ENCODE measurements at regions not wholly inside any gene's neighbourhood (a gene's known extent, or its start where the extent isn't known, plus 50 kb on each side); places are given as distances from the start of the nearest gene placed in this dataset.
"Not testable (repeated sequence)": the region's sequence is repeated elsewhere in the genome, so short reads cannot be mapped to it uniquely, and the experiment has no call there.

DNA sequence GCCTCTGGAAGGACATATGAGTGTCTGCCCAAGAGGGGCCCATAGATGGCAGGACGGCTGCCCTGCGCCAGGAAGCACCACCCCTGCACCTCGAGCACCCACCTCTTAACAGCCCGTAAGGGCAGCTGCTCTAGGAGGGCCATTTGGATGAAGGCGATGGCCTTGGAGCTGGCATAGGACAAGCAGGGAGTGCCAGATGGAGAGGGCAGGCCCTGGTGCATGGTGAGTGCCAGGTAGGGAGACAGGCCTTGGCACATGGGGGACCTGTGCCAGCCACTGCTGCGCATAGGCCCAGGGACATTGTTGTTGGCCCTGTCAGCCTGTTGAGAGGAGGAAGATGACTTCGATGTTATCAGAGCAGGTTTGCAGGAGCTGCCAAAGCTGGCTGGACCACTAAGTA is 134.2 kb downstream of the SLC25A46 start:
- TF ChIP-seq ZFX (IDR thresholded peaks at IDR 0.05), result no peak
- TF ChIP-seq, protein P1, sequence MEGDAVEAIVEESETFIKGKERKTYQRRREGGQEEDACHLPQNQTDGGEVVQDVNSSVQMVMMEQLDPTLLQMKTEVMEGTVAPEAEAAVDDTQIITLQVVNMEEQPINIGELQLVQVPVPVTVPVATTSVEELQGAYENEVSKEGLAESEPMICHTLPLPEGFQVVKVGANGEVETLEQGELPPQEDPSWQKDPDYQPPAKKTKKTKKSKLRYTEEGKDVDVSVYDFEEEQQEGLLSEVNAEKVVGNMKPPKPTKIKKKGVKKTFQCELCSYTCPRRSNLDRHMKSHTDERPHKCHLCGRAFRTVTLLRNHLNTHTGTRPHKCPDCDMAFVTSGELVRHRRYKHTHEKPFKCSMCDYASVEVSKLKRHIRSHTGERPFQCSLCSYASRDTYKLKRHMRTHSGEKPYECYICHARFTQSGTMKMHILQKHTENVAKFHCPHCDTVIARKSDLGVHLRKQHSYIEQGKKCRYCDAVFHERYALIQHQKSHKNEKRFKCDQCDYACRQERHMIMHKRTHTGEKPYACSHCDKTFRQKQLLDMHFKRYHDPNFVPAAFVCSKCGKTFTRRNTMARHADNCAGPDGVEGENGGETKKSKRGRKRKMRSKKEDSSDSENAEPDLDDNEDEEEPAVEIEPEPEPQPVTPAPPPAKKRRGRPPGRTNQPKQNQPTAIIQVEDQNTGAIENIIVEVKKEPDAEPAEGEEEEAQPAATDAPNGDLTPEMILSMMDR (conservative IDR thresholded peaks at IDR 0.05), result no peak

DNA sequence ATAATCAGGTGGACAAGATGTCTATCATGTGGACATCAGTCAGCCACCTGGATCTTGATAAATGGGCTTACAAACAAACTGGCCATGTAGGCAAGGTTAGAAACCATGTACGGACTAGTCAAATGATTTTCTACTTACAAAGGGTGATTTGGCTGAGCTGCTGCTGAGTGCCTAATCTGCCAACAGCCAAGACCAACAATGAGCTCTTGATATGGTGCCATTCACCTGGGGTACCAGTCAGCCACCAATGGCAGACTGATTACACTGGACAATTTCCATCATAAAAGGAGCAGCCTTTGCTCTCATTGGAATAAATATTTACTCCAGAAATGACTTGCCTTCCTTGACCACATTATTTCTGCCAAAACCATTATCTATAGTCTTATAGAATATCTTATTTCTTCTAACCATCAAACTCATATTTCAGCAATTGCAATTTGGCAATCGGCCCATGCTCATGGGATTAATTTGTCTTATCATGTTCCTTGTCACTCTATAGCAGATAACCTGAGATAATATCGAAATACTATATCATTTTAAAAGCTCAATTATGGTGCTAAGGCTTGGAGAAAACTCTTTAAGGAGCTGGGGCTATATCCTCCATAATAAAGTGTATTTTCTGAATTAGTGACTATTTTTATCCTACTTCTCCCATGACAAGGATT is 135.1 kb downstream of the SLC25A46 start:
- TF ChIP-seq, protein P1 (conservative IDR thresholded peaks at IDR 0.05), result no peak
- no peak for TF ChIP-seq ZFX (IDR thresholded peaks at IDR 0.05)
- H3K27ac ChIP-seq, result no peak overlapping the region

More for the DNA sequence above, 134.2 kb downstream of the SLC25A46 start:
- no peak overlapping the region for H3K27ac ChIP-seq

DNA sequence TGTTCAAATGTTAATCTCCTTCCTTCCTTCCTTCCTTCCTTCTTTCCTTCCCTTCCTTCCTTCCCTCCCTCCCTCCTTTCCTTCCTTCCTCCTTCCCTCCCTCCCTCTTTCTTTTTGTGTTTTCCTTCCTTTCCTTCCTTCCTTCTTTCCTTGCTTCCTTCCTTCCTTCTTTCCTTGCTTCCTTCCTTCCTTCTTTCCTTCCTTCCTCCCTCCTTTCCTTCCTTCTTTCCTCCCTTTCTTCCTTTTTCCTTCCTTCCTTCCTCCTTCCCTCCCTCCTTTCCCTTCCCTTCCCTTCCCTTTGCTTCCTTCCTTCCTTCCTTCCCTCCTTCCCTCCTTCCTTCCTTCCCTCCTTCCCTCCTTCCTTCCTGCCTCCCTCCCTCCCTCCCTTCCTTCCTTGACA is 136.3 kb downstream of the SLC25A46 start:
- H3K27ac ChIP-seq, result not testable (repeated sequence)

DNA sequence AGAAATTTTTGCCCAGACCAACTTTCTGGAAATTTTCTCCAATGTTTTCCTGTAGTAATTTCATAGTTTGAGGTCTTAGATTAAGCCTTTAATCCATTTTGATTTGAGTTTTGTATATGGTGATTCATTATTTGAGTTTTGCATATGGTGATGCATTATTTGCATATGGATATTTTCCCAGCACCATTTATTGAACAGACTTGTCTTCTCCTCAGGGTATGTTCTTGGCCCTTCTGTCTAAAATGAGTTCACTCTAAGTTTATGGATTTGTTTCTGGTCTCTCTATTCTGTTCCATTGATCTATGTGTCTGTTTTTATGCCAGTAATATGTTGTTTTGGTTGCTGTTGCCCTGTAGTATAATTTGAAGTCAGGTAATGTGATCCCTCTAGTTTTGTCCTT is 139.3 kb downstream of the SLC25A46 start:
- TF ChIP-seq, protein P1 (conservative IDR thresholded peaks at IDR 0.05), result no peak
- no peak for TF ChIP-seq ZFX (IDR thresholded peaks at IDR 0.05)

DNA sequence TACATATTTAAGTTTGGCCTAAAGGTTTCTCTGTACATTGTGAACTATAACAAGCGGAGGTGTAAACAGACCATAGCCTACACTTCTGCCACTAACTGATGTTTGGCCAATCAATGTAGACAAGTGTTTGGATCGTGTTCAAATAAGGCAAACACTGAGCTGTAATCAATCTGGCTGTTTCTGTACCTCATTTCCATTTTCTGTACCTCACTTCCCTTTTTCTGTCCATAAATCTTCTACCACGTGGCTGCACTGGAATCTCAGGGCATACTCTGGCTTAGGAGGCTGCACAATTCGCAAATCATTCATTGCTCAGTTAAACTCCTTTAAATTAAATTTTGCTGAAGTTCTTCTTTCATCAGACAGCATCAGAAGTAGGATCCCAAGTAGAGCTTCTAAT is 140.9 kb downstream of the SLC25A46 start:
- H3K27ac ChIP-seq, result no peak overlapping the region
- TF ChIP-seq ZFX (IDR thresholded peaks at IDR 0.05), result no peak
- TF ChIP-seq, protein P1 (conservative IDR thresholded peaks at IDR 0.05), result no peak

More for the DNA sequence above, 139.3 kb downstream of the SLC25A46 start:
- no peak overlapping the region for H3K27ac ChIP-seq

DNA sequence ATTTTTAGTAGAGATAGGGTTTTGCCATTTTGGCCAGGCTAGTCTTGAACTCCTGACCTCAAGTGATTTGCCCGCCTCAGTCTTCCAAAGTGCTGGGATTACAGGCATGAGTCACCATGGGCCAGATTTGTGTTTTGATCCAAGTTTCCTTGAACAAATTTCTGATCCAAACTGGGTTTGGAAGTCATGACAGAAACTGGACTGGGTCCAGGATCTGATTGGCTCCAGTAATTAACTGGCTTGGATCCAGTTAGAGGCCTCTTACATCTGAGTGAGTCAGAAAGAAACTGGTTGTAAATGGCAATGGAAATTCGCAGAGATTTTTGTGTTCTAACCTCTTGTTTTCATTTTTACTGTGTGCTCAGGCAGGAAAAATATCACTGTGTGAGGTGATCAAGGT is 141.6 kb downstream of the SLC25A46 start:
- H3K27ac ChIP-seq, result no peak overlapping the region
- TF ChIP-seq, protein P1 (conservative IDR thresholded peaks at IDR 0.05), result no peak
- TF ChIP-seq ZFX (IDR thresholded peaks at IDR 0.05), result no peak

DNA sequence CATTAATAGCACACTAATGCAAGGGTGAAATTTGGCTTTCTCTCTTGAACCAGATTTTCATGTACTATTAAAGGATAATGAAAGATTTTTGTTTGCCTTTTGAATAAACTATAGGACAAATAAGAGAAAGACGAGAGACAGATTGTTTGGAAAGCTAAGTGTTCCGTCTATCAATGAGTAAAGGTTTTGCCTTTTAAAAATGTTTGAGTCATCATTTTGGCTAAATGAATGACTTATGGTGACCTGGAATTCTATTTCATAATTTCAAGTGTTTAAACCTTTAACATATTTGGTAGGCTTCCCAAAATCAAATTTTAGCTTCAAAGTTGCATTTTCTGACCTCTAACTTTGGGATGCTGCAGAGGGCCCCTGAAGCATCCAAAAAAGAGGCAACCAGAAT is 145.2 kb downstream of the SLC25A46 start:
- TF ChIP-seq ZFX (IDR thresholded peaks at IDR 0.05), result no peak
- TF ChIP-seq, protein P1 (conservative IDR thresholded peaks at IDR 0.05), result no peak
- H3K27ac ChIP-seq, result no peak overlapping the region

DNA sequence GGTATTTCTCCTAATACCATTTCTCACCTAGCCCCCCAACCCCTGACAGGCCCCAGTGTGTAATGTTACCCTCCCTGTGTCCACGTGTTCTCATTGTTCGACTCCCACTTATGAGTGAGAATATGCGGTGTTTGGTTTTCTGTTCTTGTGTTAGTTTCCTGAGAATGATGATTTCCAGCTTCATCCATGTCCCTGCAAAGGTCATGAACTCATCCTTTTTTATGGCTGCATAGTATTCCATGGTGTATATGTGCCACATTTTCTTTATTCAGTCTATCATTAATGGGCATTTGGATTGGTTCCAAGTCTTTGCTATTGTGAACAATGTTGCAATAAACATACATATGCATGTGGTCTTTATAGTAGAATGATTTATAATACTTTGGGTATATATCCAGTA is 148.4 kb downstream of the SLC25A46 start:
- not testable (repeated sequence) for H3K27ac ChIP-seq

DNA sequence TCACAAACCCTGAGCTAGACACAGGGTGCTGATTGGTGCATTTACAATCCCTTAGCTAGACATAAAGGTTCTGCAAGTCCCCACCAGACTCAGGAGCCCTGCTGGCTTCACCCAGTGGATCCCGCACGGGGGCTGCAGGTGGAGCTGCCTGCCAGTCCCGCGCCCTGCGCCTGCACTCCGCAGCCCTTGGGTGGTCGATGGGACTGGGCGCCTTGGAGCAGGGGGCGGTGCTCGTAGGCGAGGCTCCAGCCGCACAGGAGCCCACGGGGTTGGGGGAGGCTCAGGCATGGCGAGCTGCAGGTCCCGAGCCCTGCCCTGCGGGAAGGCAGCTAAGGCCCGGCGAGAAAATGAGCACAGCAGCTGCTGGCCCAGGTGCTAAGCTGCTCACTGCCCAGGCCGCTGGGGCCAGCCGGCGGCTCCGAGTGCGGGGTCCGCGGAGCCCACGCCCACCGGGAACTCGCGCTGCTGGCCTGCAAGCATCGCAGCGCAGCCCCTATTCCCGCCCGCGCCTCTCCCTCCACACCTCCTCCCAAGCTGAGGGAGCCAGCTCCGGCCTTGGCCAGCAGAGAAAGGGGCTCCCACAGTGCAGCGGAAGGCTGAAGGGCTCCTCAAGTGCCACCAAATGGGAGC is 155.2 kb downstream of the SLC25A46 start:
- not testable (repeated sequence) for H3K27ac ChIP-seq

Measured in C4-2B (cell line).